Posterior cingulate gyrus (tissue), 11 donors: ENCODE measurements at regions not wholly inside any gene's neighbourhood (a gene's known extent, or its start where the extent isn't known, plus 50 kb on each side); places are given as distances from the start of the nearest gene placed in this dataset.

Source experiments
- DNase-seq, 10 donors: peaks; one replicate each; pipeline versions ENCODE4 v3.0.0 to v3.0.0-alpha.2; 2020 to 2021; ENCODE audit warnings: mixed read lengths in 3 of 10
- intact Hi-C: fragments of 100-400 bp; cut with DNase I; formaldehyde crosslinking; loops from one replicate; pipeline ENCODE4 v1.15.1; 2023

GRCh38 chr11:11177156-11177808, 175.8 kb downstream of the CSNK2A3 start:
- intact Hi-C loops: no loop called here
- DNase-seq: no peak

GRCh38 chr11:11173316-11174025, 179.6 kb downstream of the CSNK2A3 start:
- no peak for DNase-seq
- intact Hi-C loops: no loop called here

- DNase-seq: peak in 3 of 10 donors; percentile 21 to 86 (median 56)
- intact Hi-C loops: no loop called here
These were observed 181.2 kb downstream of the CSNK2A3 start for GRCh38 chr11:11171854-11172253.

- intact Hi-C loops: no loop called here
- no peak for DNase-seq
These were observed 181.8 kb downstream of the CSNK2A3 start for GRCh38 chr11:11171285-11171684.

DNA sequence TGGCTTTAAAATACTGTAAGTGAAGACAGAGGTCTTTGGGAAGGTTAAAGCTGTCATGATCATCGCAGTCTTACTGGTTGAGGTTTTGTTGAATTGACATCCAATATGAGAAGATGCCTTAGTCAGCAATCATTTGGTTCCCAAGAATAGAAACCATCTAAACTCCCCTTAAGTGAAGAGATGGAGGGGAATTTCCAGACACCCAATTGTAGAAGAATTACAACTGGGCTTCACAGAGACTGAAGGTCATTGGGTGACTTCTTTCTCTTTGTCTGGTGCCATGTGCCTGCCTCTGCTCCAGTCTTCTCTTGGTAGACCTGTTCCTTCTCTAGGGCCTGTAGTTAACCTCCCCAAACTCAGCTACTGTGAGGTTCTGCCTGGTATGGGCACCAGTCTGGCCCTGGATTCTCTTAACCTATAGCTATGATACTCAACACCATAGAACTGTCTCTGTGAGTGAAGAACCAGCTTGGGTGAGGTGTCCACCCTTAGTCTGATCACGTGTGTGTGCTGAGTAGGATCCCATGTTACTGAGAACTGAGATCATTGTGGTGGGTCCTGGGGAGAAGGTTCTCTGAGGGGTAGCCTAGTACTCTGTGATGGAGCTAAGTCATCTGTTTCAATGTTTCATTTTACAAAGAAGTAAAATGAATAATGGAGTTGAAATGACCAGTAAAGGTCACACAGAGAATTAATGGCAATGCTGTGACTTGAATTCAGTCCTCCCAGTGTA, 182.5 kb downstream of the CSNK2A3 start:
- intact Hi-C loops: no loop called here

GRCh38 chr11:11169715-11170351, 183.2 kb downstream of the CSNK2A3 start:
- DNase-seq: no peak
- intact Hi-C loops: no loop called here

More for the DNA sequence above, 182.5 kb downstream of the CSNK2A3 start:
- DNase-seq: no peak

DNA sequence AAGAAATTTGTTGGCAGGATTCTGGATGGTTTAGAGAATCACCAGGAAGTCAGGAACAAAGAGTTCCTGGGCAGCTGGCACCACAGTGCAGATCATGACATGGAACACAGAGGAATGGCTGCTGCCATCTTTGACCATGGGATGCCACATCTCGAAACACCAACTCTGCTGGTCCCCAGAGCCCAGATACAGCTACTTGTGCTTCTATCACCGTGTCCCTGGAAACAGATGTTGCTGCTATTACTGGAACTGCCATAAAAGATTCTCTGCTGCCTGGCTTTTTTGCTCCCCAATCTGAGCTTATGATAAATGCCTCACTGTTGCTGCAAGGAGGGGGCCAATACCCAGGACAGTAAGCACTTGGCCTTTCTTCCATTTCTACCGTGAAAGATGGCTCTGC, 185.2 kb downstream of the CSNK2A3 start:
- intact Hi-C loops: no loop called here
- peak in 1 of 10 donors; percentile 81 for DNase-seq

- intact Hi-C loops: no loop called here
- no peak for DNase-seq
These were observed 188.7 kb downstream of the CSNK2A3 start for GRCh38 chr11:11164334-11164690.

DNA sequence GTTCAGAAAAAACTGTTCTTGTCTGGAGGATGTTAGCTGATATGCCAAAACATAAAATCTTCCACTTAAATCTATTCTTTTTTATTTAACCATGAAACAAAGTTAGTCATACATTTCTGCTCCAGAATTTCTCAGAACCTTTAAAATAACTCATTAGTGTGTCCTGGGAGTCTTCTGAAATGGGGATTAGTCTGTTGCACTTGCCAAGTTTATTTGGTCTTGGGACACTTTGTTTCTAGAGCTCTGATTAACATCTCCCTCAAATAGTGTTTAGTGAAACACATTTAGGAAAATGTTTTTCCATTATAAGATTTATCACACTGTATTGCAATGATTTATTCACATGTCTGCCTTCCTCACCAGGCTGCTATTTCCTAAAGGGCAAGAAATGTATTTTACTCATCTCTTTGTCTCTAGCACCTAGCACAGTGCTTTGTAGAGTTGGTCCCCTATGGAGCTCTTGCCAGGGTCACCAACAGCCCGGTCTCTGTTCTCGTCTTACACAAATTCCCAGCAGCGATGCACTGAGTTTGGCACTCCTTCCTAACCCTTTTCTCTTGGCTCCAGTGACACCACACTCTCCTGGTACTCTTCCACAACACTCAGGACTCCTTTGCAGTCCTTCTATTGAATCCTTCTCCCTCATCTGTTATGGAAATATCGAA, 189.2 kb downstream of the CSNK2A3 start:
- DNase-seq: no peak
- intact Hi-C loops: no loop called here

GRCh38 chr11:11163236-11163635, 189.8 kb downstream of the CSNK2A3 start:
- DNase-seq: no peak
- intact Hi-C loops: no loop called here

DNA sequence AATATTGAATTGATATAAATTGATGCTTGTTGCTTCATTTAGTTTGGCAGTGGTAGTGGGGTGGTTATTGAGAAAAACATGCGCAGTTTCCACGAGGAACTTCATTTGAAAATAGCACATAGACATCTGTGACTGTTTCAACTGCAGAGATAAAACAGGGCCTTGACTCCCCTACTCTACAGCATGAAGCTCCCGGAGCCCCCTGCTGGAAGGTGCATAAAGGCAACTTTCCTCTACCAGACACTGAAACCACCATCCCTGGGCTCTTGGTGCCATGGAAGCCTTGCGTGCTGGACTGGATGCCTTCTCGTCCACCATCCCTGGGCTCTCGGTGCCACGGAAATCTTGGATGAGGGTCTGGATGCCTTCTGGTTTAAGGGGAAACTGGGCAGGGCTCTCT, 195.9 kb downstream of the CSNK2A3 start:
- peak in 1 of 10 donors; percentile 70 for DNase-seq
- intact Hi-C loops: no loop called here

- peak in 1 of 10 donors; percentile 82 for DNase-seq
- intact Hi-C loops: no loop called here
These were observed 196.9 kb downstream of the CSNK2A3 start for GRCh38 chr11:11155962-11156815.

DNA sequence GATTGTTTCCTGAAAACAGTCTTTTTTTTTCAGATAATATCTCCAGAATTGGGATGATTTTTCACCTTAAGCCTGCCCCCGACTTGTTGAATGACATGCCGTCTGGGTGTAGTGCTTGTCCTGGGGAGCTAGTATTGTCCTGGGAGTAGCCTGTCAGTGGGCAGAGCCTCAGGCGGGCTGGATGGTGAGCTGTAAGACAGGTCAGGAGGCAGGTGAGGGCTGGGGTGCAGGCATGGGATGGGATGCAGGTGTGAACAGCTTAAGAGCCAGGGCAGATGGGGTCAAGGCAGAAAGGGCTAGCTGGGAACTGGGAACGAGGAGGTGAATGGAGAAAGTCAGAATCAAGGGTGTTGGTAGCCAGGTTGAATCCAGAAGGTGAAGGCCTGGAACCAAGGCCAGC, 200.2 kb downstream of the CSNK2A3 start:
- intact Hi-C loops: no loop called here
- DNase-seq: peak in 1 of 10 donors; percentile 67

DNA sequence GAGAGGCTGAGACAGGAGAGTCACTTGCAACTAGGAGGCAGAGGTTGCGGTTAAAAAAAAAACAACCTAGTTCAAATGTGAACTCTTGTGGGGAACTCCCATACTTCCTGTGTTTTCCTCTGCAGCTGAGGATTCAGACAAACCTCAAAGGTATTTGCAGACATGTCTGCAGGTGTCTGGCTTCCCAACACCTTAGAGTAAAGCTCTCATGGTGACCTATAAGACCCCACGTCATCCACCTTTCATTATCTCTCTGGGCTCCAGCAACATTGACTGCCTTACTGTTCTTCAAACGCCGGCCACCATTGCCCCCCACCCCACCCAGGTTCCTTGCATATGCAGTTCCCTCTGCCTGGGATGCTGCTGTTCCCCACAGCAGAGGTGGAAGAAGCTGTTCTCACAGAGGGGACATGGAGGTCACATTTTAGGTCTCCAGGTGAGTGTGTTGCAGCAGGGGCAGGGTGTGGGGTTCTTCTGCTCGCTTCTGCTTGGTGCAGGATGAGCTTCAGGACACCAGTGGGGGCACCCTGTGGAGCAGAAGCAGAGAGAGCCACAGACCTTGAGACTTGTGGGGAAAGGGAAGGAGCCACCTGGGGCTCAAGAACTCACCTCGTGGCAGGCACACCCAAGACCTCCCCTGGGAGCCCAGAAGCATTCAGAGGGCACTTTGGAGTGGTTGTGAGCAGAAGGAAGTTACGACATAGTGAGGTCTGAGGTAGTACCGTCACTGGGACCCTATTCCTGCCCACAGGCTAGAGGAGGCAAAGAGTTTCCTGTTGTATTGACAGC, 203.2 kb downstream of the CSNK2A3 start:
- DNase-seq: no peak
- intact Hi-C loops: no loop called here

- DNase-seq: no peak
- intact Hi-C loops: no loop called here
These were observed 204.5 kb downstream of the CSNK2A3 start for GRCh38 chr11:11148596-11148995.

GRCh38 chr11:11148104-11148509, 204.9 kb downstream of the CSNK2A3 start:
- intact Hi-C loops: no loop called here
- DNase-seq: no peak

DNA sequence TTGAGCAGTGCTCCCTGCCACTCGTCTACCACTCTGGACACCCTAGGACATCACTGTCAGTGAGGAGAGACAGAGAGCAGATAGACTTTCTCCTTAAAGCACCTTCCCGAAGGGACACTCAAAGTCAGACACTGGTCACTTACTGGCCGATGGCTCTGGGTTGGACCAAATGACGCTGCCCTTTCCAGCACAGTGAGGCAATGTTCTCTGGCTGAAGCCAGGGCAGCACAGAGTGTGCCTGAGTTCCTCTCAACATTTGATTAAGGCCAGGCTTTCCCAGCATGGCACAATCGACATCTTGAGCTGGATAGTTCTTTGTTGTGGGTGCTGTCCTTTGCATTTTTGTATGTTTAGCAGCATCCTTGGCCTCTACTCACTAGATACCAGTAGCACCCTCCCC, 206.2 kb downstream of the CSNK2A3 start:
- intact Hi-C loops: no loop called here
- DNase-seq: no peak

- DNase-seq: no peak
- intact Hi-C loops: no loop called here
These were observed 209.2 kb downstream of the CSNK2A3 start for GRCh38 chr11:11143849-11144248.

DNA sequence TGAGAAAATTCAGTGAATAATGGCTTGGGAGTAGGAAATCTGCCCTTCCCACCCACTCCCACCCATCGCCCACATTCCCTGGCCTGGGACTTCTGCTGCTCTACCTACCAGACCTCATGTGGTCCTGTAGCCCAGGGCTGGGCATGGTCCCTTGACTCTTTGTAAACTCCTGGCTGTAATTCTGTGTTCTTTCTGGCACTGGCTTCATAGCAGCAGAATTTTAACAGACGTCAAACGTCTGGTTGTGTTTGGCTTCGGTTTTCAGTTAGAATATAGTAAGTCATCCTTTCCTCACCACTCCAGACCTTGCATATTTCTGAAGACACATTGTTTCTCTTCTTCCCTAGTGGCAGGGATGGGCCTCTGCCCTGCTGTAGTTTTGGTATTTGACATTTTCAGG, 210.6 kb downstream of the CSNK2A3 start:
- DNase-seq: no peak

More for the DNA sequence above, 210.6 kb downstream of the CSNK2A3 start:
- intact Hi-C loops: no loop called here
